HG02588 (cell line): ENCODE measurements at regions not wholly inside any gene's neighbourhood (a gene's known extent, or its start where the extent isn't known, plus 50 kb on each side); places are given as distances from the start of the nearest gene placed in this dataset.

Experiments used
- ATAC-seq: cut with Tn5 transposase; IDR thresholded peaks from one replicate; pipeline ENCODE4 v1.9.1; 2021; ENCODE audit warnings: mild to moderate bottlenecking, moderate library complexity; ENCODE audit not compliant: unreplicated experiment

DNA sequence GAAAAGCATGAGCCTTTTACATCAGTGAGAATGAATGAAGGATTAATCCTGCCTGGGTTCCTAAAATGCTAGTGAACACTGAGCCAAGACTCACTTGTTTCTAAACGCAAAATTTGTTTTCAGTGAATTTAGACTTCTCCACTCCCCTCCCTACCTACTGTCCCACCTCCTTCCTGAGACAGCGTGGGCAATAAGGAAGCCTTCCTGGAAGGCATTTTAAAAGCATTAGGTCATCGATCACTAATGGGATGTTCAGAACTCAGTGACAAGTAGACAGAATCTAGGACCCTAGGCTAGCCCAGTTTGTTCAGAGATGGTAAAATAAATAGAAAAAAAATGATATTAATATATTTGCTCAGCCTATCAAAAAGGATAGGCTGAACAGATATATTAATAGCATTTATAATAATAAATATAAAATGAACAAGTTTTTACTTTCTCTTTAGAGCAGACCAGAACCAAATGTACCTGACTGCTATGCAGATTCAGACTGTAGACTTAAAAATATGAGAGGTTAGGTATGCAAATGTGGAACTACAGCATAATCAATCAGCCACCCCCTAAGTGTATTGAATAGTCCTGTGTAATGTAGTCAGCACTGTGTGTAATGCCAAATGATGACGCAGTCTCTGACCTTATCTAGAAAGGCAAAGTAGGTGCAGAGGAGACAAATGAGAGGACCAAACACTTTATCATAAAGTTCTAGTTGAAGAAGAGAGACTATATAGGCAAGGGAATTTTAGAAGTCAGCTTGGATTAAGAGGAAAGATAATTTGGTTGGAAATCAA lies 331.1 kb downstream of the GPAT3 start:
- ATAC-seq: no peak

DNA sequence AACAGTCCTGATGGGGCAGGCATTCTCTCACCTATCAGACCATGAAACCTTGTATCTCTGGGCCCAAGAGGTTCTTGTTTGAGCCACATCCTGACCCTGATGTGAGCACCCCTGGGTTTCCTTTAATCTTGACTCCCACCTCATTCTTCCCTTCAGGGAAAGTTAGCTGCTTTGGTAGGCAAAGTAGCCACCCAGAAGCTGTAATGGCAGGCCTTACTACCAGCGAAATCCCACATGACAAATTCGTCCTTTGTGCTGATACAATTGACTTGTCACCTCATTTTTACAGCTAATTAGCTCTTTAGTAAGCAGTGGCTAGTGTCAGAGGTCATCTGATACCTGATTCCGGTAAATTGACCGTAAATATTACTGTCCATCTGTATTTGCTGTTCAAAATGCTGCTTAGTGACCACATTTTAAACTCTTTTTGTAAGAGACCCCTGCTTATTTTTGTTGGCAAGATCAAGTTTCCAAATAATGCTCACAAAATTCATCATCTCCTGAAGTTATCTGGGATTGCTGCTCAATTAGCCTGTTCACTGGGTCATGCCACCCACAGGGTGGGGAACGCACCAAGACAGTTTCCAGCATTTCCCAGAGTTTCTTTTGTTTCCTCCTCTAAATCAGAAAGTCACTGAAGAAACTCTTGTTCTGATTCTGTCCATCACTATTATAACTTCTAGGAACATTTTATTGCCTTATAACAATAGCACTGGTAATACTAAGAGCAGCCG lies 329.7 kb downstream of the GPAT3 start:
- ATAC-seq: no peak

DNA sequence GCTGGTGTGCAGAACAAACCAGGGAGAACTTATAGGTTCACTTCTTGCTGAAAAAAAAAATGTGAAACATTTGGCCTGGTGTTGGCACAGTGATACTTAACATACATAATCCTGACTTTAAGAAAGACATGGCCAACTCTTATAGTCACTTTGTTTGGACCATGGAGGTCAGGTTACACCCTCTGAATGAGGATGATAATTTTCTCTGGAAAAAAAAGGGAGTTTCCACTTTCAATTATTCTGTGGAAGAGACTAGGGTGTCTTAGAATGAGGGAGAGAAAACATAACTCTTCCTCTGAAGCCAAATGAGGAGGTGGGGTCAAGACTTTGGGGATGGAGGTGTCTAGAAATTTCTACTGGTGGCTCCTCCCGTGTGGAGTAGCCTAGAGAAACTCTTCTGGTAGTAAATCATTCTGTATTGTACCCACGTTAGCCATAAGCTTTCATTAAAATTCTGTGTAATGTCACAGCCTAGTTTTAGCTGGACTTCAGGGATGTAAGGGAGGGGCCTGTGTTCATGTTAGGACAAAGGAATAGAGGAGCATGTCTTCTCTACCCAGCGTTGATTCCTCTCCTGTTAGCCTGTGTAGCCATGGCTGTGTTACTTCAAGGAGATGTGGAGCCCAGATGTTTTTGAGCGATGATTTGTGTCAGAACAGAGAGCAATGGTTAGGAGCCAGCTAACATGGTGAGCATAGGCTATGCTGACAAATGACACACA lies 328.3 kb downstream of the GPAT3 start:
- ATAC-seq: no peak

DNA sequence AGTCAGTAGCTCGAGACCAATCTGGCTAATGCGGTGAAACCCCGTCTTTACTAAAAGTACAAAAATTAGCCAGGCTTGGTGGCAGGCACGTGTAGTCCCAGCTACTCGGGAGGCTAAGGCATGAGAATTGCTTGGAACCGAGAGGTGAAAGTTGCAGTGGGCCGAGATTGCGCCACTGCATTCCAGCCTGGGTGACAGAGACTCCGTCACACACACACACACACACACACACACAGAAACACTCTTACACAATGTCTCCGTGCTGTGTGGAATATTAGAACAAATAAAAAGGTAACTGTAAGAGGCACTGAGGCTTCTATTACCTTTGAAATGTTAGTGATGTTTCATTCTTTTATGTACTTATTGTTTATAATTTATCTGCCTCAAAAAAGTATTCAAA lies 326.6 kb downstream of the GPAT3 start:
- no peak for ATAC-seq

DNA sequence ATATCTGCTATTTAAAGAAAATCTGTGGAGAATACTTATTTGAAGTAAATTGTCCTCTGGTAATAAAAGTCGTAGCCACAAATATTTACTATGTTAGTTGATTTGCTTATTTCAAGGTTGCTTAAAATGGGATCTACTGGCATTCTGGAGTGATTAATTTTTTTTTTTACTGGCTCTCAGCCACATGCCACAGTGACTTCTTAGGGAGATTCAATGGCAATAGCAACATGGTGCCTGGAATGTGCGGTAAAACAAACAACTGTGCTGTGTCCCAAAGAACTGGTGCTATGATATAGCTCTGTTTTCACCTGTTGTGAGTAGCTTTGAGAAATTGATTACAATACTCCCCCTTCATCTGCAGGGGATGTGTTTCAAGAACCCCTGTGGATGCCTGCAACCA lies 324.3 kb downstream of the GPAT3 start:
- ATAC-seq: no peak

DNA sequence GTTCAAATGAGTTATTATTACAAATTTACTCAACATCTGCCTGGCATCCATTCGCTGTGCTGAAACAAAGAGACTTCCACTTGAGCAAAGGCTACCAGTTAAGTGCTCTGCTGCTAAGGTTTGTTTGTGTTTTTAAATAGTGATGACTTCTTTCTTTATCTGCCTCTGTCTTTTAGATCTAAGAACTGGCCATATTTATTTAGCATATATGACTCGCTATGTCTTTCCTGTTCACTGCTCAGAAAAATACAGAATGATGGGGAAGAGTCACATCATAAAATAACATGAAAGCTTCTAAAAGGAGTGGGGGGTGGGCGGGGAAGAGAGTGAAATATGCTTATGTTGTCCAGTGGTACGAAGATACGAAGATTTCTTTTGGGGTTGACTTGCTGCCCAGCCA lies 322.2 kb downstream of the GPAT3 start:
- no peak for ATAC-seq

DNA sequence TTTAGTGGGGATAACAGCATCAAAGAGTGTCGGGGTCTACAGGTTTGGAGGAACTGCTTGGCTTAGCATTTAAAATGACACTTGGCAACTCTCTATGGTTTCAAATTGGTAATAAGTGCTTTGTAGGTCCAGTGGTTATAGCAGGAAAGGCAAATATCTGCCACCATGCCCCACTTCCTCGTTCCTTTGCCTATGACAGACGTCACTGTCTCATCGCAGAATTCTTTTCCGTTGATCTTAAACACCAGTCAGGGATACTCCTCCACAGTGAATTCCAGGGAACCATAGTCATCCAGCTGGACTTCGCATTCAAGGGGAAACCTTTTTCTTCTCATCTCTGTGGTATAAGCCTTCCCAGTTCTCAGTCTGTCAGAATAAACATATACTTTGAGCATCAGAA lies 319.1 kb downstream of the GPAT3 start:
- ATAC-seq: no peak

DNA sequence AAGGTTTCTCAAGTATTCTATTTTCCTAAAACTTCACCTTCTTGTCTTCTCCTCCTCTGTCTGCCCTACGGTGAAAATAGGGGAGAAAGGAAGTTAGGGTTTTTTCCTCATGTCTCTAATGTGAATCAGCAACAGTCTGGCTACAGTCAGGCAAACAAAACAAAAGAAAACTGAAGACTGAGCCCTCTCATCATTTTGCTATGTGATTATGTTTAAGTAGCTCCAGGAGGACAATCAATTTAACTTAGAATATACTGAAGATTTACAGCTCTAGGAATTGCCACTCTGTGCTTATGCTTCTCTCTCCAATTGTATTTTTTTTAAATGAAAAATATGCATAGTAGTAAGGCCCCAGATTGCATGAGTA lies 316.2 kb downstream of the GPAT3 start:
- ATAC-seq: no peak

DNA sequence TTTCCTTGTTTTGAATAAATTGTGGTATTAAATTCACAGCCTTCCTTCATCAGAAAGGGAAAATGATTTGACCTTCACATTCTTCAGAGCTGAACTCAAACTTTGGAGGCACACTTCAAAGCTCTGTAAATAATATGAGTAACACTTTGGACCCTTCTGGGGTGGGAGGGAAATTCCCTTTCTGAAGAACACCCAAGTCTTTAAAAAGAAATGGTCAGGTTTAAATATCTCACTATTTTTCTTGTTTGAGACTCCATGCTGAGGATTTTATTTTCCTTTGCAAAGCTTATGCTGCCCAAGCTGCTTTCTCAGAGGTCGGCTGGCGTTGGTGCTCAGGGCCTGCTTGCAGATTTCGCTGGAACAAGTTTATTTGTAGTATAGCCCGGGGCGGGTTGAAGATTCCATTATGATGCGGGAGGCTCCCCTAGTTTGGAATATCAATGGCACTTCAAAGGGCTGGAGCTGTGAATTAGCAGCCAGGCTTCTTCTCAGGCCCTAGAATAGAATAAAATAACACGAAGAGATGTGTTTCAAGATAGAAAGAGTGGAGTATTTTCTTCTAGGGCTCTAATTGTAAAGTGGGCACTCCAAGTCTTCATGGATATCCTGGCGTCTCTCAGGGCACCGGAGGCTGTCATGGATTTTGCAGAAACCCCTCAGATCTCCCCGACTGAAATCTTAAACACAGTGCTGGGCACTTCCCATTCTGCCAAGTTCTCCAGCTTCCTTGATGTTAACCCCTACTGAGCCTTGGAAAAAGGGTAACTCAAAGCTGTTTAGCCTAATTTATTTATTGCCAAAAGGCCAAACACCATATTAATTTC lies 315.6 kb downstream of the GPAT3 start:
- ATAC-seq: no peak

DNA sequence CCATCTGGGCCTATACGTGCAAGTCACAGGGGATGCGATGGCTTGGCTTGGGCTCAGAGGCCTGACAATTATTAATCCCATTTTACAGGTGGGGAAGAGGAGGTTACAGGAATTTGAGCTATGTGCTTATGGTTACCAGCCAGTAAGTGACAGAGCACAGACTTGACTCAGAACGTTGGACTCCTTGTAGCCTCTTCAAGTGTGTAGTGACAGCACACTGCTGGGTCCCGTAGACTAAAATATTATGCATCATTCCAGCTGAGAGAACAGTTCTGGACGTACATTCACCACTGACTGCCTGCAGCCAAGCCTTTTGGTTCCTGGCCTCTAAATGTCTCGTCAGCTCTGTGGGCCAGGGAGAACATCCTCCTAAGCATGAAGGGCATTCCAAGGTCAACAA lies 314.5 kb downstream of the GPAT3 start:
- no peak for ATAC-seq

DNA sequence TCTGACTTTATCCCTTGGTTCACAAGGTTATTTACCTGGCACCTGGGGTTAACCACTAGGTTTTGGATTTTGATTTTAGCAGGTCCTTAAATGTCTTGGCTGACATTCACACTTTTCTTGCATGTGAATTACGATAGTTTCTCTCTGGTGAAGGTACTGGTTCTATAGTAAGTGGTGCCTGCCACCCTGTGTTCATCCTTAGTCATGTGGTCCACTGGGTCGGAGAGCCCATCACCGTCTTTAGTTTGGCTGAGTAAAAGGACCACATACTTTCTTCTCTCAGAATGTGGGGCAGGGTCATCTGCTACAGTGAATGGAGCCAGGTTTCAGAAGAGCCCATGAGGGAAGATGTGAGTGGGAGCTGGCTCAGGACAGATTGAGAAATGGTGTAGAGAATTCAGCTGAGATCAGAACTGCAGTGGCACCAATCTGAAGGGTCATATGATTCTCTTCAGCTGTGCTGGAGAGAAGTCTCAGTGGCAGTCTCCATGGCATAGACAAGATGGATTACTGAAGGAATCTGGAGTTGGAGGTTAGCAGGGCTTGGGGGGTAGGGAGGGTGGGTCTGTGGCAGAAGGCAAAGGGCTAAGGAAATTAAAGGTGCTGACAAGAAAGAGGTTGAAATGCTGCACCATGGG lies 310.4 kb downstream of the GPAT3 start:
- no peak for ATAC-seq

DNA sequence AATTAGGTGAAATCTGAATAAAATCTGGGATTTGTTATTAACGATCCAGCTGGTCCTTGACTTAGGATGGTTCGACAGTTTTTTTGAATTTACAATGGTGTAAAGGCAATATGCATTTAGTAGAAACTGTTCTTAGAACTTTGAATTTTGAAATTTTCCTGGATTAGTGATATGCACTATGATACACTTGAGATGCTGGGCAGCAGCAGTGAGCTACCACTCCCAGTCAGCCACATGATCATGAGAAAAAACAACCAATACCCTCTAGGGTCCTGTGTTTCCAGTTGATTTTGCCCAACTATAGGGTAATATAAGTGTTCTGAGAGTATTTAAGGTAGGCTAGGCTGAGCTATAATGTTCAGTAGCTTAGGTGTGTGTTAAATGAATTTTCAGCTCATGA lies 303.7 kb downstream of the GPAT3 start:
- no peak for ATAC-seq

DNA sequence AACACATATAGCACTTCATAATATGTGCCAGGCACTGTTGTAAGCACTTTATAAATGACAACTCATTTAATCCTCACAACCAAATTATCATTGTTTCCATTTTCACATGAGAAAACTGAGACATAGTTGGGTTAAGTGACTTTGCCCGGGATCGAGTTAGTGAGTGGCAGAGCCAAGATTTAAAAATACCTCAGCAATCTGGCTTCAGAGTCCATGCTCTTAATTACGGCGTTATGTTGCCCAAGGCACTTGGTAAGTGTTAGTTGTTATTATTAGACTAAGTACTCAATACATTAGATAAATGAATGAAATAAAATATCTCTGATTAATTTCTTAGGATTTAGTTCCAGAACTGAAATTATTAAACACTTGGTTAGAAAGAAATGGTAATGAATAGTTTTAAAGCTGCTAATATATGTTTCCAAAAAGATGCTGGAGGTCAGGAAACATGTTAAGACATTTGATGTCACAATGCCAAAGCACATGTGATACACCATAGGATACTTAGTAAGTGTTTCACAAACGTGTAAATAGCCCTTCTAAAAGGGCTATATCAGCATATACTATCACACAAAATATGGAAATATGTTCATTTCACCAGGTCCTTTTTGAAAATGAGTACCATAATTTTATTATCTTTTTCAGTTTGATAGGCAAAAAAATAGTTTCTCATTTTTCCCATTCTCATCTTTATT lies 301.9 kb downstream of the GPAT3 start:
- ATAC-seq: no peak

DNA sequence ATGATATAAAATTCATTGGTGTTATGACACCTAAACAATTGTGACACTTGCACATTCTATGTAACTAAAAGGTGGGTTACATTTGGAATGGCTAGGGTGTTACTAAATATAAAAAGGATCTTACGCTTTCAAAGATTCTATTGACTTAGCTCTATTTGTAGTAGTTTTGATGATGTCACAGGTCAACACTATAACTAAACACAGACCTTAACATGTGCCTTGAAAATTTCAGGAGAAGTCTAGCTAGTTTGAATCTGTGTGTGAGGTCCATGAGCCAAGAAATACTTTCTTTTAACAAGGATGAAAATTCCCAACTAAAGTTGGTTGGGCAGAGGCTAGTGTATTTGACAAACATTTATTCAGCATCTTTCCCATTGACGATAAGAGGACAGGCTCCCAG lies 298.0 kb downstream of the GPAT3 start:
- no peak for ATAC-seq

DNA sequence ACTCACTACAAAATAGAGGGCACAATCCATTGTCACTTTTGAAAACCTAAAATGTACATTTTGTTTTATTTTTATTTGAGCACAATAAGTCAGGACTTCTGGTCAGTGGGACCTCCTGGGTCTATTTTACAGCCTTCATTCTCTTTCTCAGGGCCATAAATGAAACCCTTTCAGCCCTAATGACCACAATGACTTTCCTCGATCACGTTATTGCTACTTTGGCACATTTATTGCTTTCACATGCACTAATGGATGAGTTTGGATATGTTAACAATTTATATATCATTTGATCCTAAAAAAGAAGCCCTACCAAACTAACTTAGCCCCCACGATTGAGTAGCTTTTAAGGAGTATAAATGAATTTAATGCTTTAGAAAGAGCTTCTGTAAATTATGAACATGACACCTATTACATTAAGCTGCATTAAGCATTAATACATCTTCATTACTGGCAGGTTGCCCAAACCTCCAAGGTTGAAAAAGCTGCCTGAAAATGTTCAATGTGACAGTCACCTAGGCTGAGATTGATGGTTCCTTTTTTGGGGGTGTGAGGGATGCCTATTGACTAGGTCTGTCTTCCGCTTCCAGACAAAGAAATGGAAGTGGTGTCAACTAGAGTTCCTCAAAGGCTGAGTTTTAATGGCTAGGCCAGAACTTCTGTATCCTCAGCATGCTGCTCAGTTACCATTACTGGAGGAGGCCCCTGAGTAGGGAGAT lies 296.4 kb downstream of the GPAT3 start:
- ATAC-seq: no peak

DNA sequence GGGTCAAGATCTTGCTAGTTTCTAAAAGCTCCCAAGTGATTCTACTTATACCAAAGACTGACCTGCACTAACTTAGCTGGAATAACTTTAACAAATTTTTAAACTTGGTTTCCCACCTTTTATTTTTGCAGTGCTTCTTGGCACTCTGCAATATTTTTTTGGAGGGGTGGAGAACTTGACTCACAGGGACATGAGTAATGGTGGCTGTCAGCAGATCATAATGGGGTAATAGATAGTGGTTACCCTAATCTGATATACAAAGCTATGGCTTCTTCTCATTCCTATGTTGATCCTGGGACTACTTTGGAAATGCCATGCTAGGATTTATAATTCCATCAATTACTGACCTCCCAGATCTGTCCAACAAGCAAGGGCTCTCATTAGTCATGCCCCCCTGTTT lies 295.7 kb downstream of the GPAT3 start:
- ATAC-seq: no peak

DNA sequence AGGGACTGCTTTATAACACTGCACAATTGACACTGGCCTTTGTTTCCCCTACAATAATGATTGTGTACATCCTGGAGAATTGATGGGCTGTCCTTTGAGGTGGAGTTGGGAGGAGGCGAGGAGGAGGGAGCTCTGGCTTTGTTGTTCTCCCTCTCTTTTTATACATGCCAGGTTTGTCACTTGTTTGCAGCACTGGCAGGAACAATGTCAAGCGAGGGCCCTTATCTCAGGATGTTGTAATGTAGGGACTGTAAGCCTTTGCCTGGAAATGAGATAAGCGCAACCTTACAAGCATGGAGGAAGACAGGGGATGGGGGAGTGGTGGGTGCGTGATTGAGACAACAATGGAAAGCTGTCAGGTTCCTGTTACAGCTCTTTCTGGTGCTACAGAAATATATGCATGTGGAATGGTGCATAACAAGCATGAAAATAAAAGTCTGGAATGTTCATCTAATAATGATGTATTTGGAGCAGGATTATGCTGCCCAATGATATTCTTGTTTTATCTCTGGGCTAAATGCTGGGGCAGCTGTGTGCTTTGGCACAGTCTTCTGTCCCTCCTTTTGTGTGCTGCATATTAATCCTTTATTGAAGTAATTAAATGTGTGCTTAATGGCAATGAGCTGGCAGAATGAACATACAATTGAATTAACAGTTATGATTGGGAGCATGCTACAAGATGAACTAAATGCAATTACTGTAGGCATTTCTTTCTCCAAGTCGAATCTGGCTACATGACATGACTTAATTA lies 294.4 kb downstream of the GPAT3 start:
- ATAC-seq: no peak

DNA sequence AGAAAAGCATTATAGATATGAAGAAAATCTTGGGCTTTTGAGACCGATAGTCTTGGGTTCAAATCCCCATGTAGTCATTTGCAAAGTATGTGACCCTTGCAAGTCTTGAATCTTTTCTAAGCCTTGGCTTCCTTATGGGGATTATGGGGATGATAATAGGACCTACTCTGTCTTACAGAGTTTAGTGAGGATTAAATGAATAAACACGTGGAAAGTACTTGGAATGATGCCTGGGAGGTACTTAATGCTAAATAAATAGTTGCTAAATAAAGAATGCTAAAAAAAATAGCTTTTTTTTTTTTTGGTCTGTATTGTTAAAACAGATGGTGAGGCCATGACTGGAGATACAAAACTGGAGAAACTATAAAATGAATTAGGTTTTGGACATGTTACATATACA lies 292.7 kb downstream of the GPAT3 start:
- no peak for ATAC-seq

DNA sequence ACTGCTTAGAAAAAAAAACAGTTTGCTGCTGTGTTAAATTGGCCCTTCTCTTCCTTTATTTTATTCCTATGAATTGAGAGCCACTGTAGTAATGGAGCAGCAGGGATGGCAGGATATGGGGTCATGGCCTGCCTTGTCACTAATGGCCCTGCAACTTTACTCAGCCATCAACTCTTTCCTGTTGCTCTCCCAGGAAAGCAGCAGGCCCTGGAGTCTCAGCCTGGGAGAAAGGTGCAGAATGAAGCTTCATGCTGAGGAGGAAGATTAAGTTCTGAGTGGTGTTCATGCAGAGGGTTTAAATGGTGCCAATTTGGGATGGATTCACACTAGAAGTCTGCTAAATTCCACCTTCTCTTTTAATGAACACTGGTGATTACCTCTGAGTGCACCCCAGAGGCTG lies 285.6 kb downstream of the GPAT3 start:
- ATAC-seq: no peak
